ENCODE measurements at regions not wholly inside any gene's neighbourhood (a gene's known extent, or its start where the extent isn't known, plus 50 kb on each side); places are given as distances from the start of the nearest gene placed in this dataset.

- DNase-seq (ENCODE audit: low spot score) (no peak), ATAC-seq (no peak)
- H3K9me3 Mint-ChIP-seq: no peaks in the 10 kb centered on the region
- Histone ChIP-seq H3K36me3 (ENCODE audit: insufficient read depth) (no peaks in the 10 kb centered on the region), H3K27ac (ENCODE audit: low read depth) (no peak overlapping the region), H3K4me1 (ENCODE audit: insufficient read depth) (no peaks in the 10 kb centered on the region), H3K4me3 (no peak overlapping the region), H2AFZ (no peak overlapping the region), H3K27me3 (ENCODE audit: insufficient read depth) (no peaks in the 10 kb centered on the region), H3K79me2 (replicated peaks; ENCODE audit: insufficient read depth) (no peaks in the 10 kb centered on the region), H3K4me2 (no peak overlapping the region), H3F3A (replicated peaks; ENCODE audit: low read depth) (no peaks in the 10 kb centered on the region), H3K9me2 (ENCODE audit: insufficient read depth) (no peaks in the 10 kb centered on the region), H4K20me1 (replicated peaks; ENCODE audit: insufficient read depth) (no peaks in the 10 kb centered on the region)
- no peak overlapping the region for H3K4me3 Mint-ChIP-seq
- H3K27me3 Mint-ChIP-seq (ENCODE audit: insufficient read depth, low read depth, poor library complexity): peaks cover 2% of the 10 kb centered on the region
- H3K4me1 Mint-ChIP-seq: no peaks in the 10 kb centered on the region
- H3K36me3 Mint-ChIP-seq (ENCODE audit: low read depth): no peaks in the 10 kb centered on the region
- no peak overlapping the region for H3K27ac Mint-ChIP-seq
- TF ChIP-seq REST (IDR thresholded peaks at IDR 0.05; ENCODE audit: unreplicated experiment) (no peak), NANOG (IDR thresholded peaks at IDR 0.05; ENCODE audit: borderline replicate concordance) (no peak), EZH2phosphoT487 (IDR thresholded peaks at IDR 0.05; ENCODE audit: unreplicated experiment) (no peak), CREB1 (CRISPR knock-in tag; IDR thresholded peaks at IDR 0.05; ENCODE audit: low read depth) (no peak), EZH2 (IDR thresholded peaks at IDR 0.05; ENCODE audit: low read depth, unreplicated experiment) (no peak), ZNF462 (CRISPR knock-in tag; IDR thresholded peaks at IDR 0.05) (no peak), ETS1 (IDR thresholded peaks at IDR 0.05) (no peak), ZNF114 (CRISPR knock-in tag; IDR thresholded peaks at IDR 0.05) (no peak), POLR2AphosphoS5 (IDR thresholded peaks at IDR 0.05; ENCODE audit: low read depth) (no peak), CTCF (conservative IDR thresholded peaks at IDR 0.05; ENCODE audit: low read depth in 2 of 2) (no peak), STAT1 (IDR thresholded peaks at IDR 0.05; ENCODE audit: unreplicated experiment) (no peak), JUNB (IDR thresholded peaks at IDR 0.05; ENCODE audit: unreplicated experiment) (no peak), ZNF331 (CRISPR knock-in tag; IDR thresholded peaks at IDR 0.05; ENCODE audit: low read depth) (no peak)
Measured at GRCh38 chrX:49748211-49748956, 52.6 kb upstream of the PAGE1 start.
